HuH-7 (cell line): ENCODE measurements at regions not wholly inside any gene's neighbourhood (a gene's known extent, or its start where the extent isn't known, plus 50 kb on each side); places are given as distances from the start of the nearest gene placed in this dataset.

ENCODE experiments used
- DNase-seq: peaks from one replicate; pipeline ENCODE4 v3.0.0; 2011; ENCODE audit warnings: low spot score

- no peak for DNase-seq
These were observed 251.9 kb upstream of the TCERG1L start for GRCh38 chr10:131563411-131563810.

- no peak for DNase-seq
These were observed 256.0 kb upstream of the TCERG1L start for GRCh38 chr10:131567279-131568162.

GRCh38 chr10:131568866-131569265 lies 257.3 kb upstream of the TCERG1L start:
- DNase-seq, result no peak

GRCh38 chr10:131569851-131570715 lies 258.6 kb upstream of the TCERG1L start:
- DNase-seq, result no peak

GRCh38 chr10:131570716-131571307 lies 259.3 kb upstream of the TCERG1L start:
- no peak for DNase-seq

GRCh38 chr10:131571346-131571745 lies 259.8 kb upstream of the TCERG1L start:
- no peak for DNase-seq

GRCh38 chr10:131571865-131572264 lies 260.3 kb upstream of the TCERG1L start:
- DNase-seq, result no peak

GRCh38 chr10:131573256-131573655 lies 261.7 kb upstream of the TCERG1L start:
- no peak for DNase-seq

GRCh38 chr10:131573707-131574106 lies 262.2 kb upstream of the TCERG1L start:
- DNase-seq, result no peak

GRCh38 chr10:131574363-131574706 lies 262.8 kb upstream of the TCERG1L start:
- DNase-seq, result no peak

- DNase-seq, result no peak
These were observed 263.3 kb upstream of the TCERG1L start for GRCh38 chr10:131574707-131575430.

- DNase-seq, result no peak
These were observed 264.4 kb upstream of the TCERG1L start for GRCh38 chr10:131575877-131576276.

- DNase-seq, result no peak
These were observed 265.0 kb upstream of the TCERG1L start for GRCh38 chr10:131576341-131577177.

GRCh38 chr10:131577178-131577555 lies 265.6 kb upstream of the TCERG1L start:
- DNase-seq, result no peak

GRCh38 chr10:131577786-131578471 lies 266.4 kb upstream of the TCERG1L start:
- no peak for DNase-seq

GRCh38 chr10:131578472-131578970 lies 267.0 kb upstream of the TCERG1L start:
- no peak for DNase-seq

- no peak for DNase-seq
These were observed 267.9 kb upstream of the TCERG1L start for GRCh38 chr10:131579251-131580071.

GRCh38 chr10:131580076-131580652 lies 268.6 kb upstream of the TCERG1L start:
- DNase-seq, result no peak

- DNase-seq, result no peak
These were observed 269.2 kb upstream of the TCERG1L start for GRCh38 chr10:131580674-131581073.
